Loucy (cell line): ENCODE measurements at regions not wholly inside any gene's neighbourhood (a gene's known extent, or its start where the extent isn't known, plus 50 kb on each side); places are given as distances from the start of the nearest gene placed in this dataset.

Experiments used
- EZH2phosphoT487 ChIP-seq: fragments of 200-600 bp; IDR thresholded peaks from 2 replicates; pipeline ENCODE4 v1.6.1; 2018; ENCODE audit warnings: antibody characterized with exemption, mild to moderate bottlenecking, moderate library complexity, borderline replicate concordance
- TF ChIP-seq, protein P1 (sequence below): fragments of 200-600 bp; sonication (generic); conservative IDR thresholded peaks from 2 replicates; pipeline ENCODE4 v1.5.1; 2014; ENCODE audit warnings: mild to moderate bottlenecking, antibody characterized with exemption, low read length

DNA sequence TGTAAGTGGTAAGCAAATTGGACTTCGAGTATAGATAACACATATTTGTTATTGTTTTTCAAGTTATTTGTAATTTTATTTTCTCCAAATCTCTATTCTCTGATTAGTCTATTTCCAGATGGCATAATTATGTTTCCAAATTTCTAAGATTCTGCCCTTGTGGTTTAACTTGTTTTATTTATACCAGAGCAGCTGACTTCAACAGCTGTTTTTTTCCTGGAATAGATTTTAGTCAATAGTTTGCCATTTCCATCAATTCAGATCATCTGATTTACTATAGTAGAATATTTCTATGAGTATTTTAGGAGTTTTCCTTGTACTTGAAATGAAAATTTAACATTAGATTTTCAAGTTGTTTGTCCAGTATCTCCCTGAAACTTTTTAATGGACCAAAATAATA, 848.7 kb upstream of the MIR17HG start:
- TF ChIP-seq, protein P1, sequence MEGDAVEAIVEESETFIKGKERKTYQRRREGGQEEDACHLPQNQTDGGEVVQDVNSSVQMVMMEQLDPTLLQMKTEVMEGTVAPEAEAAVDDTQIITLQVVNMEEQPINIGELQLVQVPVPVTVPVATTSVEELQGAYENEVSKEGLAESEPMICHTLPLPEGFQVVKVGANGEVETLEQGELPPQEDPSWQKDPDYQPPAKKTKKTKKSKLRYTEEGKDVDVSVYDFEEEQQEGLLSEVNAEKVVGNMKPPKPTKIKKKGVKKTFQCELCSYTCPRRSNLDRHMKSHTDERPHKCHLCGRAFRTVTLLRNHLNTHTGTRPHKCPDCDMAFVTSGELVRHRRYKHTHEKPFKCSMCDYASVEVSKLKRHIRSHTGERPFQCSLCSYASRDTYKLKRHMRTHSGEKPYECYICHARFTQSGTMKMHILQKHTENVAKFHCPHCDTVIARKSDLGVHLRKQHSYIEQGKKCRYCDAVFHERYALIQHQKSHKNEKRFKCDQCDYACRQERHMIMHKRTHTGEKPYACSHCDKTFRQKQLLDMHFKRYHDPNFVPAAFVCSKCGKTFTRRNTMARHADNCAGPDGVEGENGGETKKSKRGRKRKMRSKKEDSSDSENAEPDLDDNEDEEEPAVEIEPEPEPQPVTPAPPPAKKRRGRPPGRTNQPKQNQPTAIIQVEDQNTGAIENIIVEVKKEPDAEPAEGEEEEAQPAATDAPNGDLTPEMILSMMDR = no peak
- TF ChIP-seq EZH2phosphoT487 = no peak
